ENCODE measurements at regions not wholly inside any gene's neighbourhood (a gene's known extent, or its start where the extent isn't known, plus 50 kb on each side); places are given as distances from the start of the nearest gene placed in this dataset.

DNA sequence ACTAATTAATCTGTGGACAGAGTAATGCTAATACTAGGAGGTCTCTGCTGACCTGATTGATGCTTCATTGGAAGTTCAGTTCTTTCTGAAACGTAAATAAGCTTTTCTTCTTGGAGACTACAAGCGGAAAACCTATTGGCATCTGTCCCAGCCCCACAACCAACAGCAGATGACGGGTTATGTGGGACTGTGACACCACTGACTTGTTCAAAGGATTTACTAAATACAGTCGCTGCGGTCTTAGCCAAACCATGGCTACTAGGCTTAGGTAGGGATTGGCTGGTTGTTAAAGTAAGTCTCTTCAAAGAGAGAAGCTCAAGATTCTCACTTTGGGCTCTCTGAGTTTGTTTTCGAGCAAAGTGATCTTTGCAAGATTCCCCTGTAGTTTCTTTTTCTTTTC lies 68.3 kb downstream of the HYCC1 start:
- H2BK120ac ChIP-seq (ENCODE audit: low read depth, low read length, poor library complexity, severe bottlenecking): no peak overlapping the region
- H3K4ac ChIP-seq (ENCODE audit: low read depth, low read length): no peak overlapping the region
- H3K23ac ChIP-seq (ENCODE audit: insufficient read length, low read depth, low read length): no peak overlapping the region
- no peaks in the 10 kb centered on the region for H3K79me2 ChIP-seq (ENCODE audit: insufficient read depth, low read length)
- H3T11ph ChIP-seq (ENCODE audit: low read length): no peak overlapping the region
- H4K5ac ChIP-seq (ENCODE audit: insufficient read length, low read depth, low read length): no peak overlapping the region
- WGBS (ENCODE audit: extremely low coverage, insufficient read length, low lambda C conversion rate): no CpG with 5 or more reads among the region's 6 CpGs
- Mint-ChIP-seq H3K9me3 (no peaks in the 10 kb centered on the region), H3K27ac (no peak overlapping the region), H3K4me3 (no peak overlapping the region), H3K36me3 (ENCODE audit: insufficient read depth in 1 of 3, low read depth in 3 of 3) (peaks cover 0 to 11% (median 10%) of the 10 kb centered on the region in 3 experiments; a peak in 5 of 7 replicates), H3K4me1 (peaks cover 33 to 35% of the 10 kb centered on the region in 2 experiments), H3K27me3 (ENCODE audit: low read depth) (no peaks in the 10 kb centered on the region)
- H3K14ac ChIP-seq (ENCODE audit: insufficient read depth, low read length): no peak overlapping the region
- TF ChIP-seq, protein P1, sequence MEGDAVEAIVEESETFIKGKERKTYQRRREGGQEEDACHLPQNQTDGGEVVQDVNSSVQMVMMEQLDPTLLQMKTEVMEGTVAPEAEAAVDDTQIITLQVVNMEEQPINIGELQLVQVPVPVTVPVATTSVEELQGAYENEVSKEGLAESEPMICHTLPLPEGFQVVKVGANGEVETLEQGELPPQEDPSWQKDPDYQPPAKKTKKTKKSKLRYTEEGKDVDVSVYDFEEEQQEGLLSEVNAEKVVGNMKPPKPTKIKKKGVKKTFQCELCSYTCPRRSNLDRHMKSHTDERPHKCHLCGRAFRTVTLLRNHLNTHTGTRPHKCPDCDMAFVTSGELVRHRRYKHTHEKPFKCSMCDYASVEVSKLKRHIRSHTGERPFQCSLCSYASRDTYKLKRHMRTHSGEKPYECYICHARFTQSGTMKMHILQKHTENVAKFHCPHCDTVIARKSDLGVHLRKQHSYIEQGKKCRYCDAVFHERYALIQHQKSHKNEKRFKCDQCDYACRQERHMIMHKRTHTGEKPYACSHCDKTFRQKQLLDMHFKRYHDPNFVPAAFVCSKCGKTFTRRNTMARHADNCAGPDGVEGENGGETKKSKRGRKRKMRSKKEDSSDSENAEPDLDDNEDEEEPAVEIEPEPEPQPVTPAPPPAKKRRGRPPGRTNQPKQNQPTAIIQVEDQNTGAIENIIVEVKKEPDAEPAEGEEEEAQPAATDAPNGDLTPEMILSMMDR (conservative IDR thresholded peaks at IDR 0.05): no peak
- H3K4me2 ChIP-seq (ENCODE audit: insufficient read depth, insufficient read length, low read length): no peak overlapping the region
- H3K27ac ChIP-seq (ENCODE audit: insufficient read length, low read depth, low read length): no peak overlapping the region
- no peak overlapping the region for H3K9ac ChIP-seq (ENCODE audit: extremely low read depth, insufficient read length, low read length)
- no peak overlapping the region for H3K56ac ChIP-seq (ENCODE audit: insufficient read length, low read depth, low read length)
- H3K79me1 ChIP-seq (ENCODE audit: insufficient read depth, low read depth, low read length, poor library complexity, severe bottlenecking): no peaks in the 10 kb centered on the region
- H3K4me1 ChIP-seq (ENCODE audit: insufficient read depth, low read length): peaks cover 9% of the 10 kb centered on the region; the same call in 1 of the 2 replicates
- no peak overlapping the region for H4K91ac ChIP-seq (ENCODE audit: insufficient read length, low read depth, low read length)
- no peak overlapping the region for H2BK12ac ChIP-seq (ENCODE audit: insufficient read length, low read depth, low read length)
- H3K23me2 ChIP-seq (ENCODE audit: insufficient read length, low read depth, low read length, poor library complexity, severe bottlenecking): no peaks in the 10 kb centered on the region
- H2BK5ac ChIP-seq (ENCODE audit: insufficient read length, low read length): no peak overlapping the region
- H3K18ac ChIP-seq (ENCODE audit: insufficient read length, low read depth, low read length): no peak overlapping the region
- no peak overlapping the region for H4K8ac ChIP-seq (replicated peaks; ENCODE audit: insufficient read length, low read depth, low read length)
- H2BK15ac ChIP-seq (ENCODE audit: low read depth, low read length): 0 out of 2 replicates have a peak overlapping the region, but pooled peaks have one; percentile 65
- no peak for DNase-seq
- no peaks in the 10 kb centered on the region for H3K9me3 ChIP-seq (ENCODE audit: control insufficient read depth, low read depth, low read length)
- H3K27me3 ChIP-seq (ENCODE audit: insufficient read depth, low read length): no peaks in the 10 kb centered on the region
- no peak overlapping the region for H2AFZ ChIP-seq (ENCODE audit: low read length)
- no peak overlapping the region for H2BK20ac ChIP-seq (ENCODE audit: low read depth, low read length, poor library complexity, severe bottlenecking)
- no peak overlapping the region for H2AK5ac ChIP-seq (ENCODE audit: insufficient read length, low read length)
- H4K20me1 ChIP-seq (ENCODE audit: control insufficient read depth, insufficient read depth, insufficient read length): no peaks in the 10 kb centered on the region
